GM19468 (cell line): ENCODE measurements at regions not wholly inside any gene's neighbourhood (a gene's known extent, or its start where the extent isn't known, plus 50 kb on each side); places are given as distances from the start of the nearest gene placed in this dataset.
"Not testable (repeated sequence)": the region's sequence is repeated elsewhere in the genome, so short reads cannot be mapped to it uniquely, and the experiment has no call there.

Source experiments
- ATAC-seq: cut with Tn5 transposase; IDR thresholded peaks from one replicate; pipeline ENCODE4 v1.9.1; 2021; ENCODE audit warnings: mild to moderate bottlenecking, moderate library complexity, moderate number of reproducible peaks; ENCODE audit not compliant: unreplicated experiment; ENCODE audit errors: extremely low read depth

DNA sequence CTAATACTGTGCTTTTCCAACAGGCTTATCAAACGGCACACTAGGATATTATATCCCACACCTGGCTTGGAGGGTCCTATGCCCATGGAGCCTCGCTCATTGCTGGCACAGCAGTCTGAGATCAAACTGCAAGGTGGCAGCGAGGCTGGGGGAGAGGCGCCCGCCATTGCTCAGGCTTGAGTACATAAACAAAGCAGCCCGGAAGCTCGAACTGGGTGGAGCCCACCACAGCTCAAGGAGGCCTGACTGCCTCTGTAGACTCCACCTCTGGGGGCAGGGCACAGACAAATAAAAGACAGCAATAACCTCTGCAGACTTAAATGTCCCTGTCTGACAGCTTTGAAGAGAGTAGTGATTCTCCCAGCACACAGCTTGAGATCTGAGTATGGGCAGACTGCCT is 128.0 kb upstream of the CAV2 start:
- not testable (repeated sequence) for ATAC-seq

DNA sequence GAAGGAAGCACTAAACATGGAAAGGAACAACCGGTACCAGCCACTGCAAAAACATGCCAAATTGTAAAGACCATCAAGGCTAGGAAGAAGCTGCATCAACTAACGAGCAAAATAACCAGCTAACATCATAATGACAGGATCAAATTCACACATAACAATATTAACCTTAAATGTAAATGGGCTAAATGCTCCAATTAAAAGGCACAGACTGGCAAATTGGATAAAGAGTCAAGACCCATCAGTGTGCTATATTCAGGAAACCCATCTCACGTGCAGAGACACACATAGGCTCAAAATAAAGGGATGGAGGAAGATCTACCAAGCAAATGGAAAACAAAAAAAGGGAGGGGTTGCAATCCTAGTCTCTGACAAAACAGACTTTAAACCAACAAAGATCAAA is 126.3 kb upstream of the CAV2 start:
- ATAC-seq = not testable (repeated sequence)

DNA sequence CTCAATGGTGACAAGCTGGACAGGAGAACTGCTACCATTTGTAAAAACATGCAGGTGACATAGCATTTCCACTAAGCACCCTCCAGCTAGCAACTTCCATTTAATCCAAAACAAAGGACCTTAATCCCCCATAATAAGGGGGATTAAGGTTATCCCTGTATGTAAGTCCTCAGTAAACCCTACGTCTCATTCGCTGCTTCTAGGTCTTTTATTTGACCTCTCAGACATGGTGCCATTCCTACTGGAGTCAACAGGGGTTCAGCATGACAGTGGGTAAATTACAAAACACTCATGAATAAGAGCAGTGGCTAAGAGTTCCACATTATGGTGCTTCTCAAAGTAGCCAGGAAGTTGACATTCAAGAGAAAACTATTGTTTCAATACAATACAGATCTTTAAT is 121.8 kb upstream of the CAV2 start:
- no peak for ATAC-seq

DNA sequence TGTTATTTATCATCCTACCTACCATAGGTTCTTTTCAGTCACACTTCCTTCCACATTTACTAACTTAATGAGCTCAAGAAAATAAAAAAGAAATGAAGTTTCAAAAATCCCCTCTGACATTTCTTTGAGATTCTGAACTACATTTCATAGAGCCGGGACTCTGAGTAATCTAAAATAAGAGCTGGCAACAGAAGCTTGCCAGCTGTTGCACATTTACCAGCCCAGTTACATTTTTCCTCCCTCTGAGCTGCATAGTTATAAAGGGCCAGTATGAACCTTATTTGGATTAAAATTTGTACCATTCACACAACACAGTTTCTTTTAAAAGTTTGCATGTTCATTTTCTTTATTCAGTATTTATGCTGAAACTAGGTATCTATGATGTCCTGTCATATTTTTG is 119.5 kb upstream of the CAV2 start:
- no peak for ATAC-seq

DNA sequence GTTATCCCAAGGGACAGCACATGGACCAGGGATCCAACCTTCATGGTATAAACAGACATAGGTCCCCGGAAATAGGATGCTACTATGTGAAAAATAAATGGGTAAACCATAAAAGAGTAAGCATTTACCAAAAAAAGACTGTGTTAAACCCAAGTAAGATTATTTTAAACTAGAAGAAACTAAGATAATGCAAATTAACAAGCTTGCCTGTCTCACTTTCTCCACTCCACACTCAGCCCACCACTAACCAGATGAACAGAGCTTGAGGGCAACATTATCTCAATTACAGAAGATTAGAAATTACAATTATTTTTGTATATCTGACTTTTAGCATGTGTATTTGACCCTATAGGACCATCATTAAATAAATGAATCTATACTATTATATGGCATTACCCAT is 117.2 kb upstream of the CAV2 start:
- ATAC-seq = no peak

DNA sequence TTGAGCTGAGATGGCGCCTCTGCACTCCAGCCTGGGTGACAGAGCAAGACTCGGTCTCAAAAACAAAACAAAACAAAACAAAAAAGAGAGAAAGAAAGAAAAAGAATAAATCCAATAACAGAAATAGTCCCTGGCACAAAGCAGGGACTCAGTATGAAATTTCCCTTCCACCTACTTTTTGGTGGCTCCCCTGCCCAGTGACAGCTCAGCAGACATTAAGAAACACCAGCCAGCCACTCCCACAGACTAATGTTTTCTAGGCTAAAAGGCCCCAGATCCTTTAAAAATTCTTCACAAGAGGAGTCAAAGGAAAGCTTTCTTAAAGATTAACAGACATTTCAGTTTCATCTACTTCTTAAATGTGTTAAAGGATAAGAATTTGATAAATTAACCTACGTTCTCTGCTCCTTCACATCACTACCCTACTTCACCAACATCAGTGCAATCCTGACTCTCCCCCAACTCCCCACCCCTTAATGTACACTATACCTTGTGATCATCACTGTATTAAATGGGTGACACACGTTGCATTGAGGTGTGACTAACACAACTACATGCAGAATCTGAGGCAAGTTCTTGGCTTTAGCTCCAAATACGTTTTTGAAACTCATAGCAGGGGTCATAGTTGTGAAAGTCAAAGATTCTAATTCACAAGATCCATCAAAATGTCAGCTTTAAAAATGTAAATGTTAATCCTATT is 114.5 kb upstream of the CAV2 start:
- ATAC-seq = no peak

DNA sequence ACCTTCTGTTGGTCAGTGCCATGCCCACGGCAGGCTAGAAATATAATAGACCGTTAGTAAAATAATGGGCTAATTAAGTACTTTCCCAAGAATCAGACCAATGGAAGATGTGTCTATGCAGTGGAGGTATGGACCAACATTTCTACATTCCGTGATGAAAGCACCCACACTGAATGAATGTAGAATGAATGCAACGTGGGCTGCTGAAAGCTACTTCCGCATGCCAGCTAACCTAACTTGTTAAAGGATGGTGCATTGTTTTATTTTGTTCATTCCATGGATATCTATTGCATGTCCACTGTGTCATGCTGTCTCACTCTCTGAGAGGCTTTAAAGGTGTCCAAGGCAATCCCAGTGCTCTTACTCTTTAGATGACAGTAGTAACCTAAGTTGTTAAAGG is 112.9 kb upstream of the CAV2 start:
- ATAC-seq = no peak

DNA sequence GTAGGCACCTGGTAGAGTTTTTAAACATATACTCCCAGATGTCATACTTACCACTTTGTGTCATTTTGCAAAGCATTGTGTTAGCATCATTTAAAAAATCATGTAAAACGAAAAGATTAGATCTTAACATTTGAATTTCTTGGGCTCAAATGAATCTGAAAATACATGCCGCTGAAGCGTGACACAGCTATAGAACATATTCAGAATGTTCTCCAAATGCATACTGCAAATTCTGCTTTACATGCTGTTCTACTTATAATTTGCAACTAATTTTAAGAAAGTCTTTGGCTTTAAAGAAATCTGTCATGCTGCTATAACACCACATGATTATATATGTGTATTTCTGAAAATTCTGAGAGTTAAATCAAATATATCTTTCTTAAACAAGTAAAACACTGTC is 109.2 kb upstream of the CAV2 start:
- ATAC-seq = no peak

DNA sequence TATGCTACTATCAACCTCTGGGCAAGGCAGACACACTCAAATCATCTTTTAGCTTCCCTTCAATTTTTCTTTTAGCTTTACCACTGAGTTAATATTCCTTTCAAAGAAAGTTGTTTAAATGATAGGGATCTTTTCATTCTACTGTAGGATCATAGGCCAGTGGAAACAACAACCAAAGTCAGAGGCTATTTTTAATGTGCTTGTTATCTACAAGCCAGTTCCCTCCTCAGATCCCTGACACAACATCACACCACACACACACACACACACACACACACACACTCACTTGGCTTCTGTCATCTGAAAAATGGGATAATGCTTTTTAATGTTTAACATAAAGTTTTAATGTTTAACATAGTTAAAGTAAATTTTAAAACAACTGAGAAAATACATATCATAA is 106.7 kb upstream of the CAV2 start:
- ATAC-seq = no peak

DNA sequence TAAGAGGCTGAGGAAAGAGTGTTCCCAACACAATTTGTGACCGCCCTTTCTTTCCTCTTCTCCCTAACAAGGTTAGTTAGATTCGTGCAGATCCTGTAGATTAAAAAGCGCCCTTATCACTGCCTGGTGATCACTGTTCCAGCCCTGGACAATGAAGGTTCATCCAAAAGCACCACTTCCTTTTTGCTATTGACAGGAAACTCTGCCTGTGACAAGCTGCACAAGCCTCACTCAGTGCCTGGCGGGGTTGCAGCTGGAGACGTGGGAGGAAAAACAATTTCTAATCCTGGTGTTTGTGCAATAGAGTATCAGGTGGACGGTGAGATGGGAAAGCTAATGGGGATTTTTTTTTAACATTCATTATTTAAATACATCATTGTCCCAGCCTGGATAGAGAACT is 105.9 kb upstream of the CAV2 start:
- ATAC-seq = no peak

DNA sequence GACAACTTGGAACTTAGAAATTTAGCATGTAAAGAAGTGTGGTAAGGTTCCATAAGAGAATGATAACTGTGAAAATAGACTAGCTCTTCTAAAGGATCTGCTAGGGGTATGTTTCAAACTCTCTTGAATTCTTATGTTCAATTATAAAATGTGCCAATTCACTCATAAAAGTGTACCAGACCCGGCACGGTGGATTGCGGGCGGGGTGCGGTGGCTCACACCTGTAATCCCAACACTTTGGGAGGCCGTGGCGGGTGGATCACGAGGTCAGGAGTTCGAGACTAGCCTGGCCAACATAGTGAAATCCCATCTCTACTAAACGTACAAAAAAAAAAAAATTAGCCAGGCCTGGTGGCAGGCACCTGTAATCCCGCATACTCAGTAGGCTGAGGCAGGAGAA is 105.4 kb upstream of the CAV2 start:
- ATAC-seq = no peak

DNA sequence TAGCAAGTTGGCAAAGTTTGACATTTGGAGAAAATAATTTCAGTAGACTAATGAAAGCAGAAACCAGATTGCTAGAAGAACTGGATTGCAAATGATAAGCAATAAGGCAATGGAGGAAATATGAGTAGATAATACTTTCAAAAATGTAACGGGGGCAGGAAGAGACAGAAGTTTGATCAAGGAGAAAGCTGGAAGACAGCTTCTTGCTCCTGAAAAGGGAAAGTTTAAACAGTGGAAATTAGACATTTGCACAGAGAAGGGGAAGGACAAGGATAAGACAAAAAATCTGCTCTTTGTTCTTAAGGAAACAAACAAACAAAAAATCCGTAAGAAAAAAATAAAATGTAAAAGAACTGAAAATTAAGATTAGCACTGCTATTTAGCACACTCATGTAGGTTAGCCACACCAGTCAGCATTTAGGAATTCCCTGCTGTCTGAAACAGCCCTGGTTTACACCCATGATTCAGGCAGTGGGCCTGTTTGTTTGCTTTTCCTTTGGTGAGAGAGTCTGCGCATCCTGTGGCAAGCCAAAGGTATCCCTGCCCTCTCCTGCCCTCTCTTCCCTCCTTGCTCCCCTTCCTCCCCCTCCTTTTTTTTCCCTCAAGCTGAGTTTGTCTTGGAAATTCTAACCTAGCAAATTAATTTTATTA is 104.3 kb upstream of the CAV2 start:
- ATAC-seq = no peak

DNA sequence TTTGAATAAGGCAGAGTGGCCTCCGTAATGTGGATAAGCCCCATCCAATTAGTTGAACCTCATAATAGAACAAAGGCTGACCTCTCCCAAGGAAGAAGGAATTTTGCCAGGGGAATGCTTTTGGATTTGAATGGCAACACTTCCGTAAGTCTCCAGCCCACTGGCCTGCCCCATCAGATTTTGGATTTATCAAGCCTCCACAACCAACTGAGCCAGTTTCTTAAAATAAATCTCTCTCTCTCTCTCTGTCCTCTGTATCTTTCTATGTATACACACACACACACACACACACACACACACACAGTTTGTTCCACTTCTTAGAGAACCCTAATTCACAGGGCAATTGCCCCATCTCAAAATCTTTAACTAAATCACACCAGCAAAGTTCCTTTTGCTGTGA is 100.9 kb upstream of the CAV2 start:
- ATAC-seq = no peak

DNA sequence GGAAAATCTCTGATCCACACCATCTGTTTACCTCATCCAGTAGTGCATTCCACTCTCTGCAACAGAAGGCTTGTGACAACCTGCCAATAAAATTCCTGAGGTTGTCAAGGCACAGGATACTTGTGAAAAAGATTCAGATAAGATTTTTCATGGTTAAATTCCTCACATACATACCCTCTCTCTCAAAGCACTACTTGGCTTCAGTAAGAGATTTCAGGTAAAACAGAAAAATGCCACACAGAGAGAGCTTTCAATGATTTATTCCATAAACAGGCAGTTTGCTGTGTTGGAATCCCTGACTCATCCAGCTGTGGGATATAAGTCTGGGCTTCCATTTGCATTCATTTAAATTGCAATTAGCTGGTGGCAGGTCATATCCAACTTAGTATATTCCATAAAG is 99.7 kb upstream of the CAV2 start:
- no peak for ATAC-seq

DNA sequence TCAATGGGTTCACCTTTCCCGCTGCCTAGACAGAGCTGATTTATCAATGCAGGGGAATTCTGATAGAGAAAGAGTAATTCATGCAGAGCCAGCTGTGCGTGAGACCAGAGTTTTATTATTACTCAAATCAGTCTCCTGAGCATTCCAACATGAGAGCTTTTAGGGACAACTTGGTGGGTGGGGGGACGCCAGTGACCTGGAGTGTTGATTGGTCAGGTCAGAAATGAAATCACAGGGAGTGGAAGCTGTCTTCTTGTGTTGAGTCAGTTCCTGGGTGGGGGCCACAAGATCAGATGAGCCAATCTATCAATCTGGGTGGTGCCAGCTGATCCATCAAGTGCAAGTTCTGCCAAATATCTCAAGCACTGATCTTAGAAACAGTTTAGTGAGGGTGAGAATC is 99.0 kb upstream of the CAV2 start:
- ATAC-seq = no peak

DNA sequence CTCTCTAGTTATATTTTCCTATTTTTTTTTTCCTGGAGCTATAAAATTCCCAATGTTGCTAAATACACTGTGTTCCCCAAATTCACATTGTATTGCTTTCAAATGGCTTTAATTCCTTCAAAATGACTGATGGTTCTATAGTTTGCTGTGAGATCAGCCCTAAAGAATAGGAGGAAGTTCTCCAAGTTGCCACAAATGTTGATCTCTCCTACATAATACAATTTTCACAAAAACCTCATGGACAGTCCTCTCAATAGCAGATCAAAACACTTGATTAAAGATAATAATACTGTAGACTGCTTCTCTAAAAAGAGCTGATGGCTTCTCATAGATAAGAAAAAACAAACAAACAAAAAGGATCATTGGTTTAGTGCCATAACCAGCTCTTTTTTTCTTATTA is 97.8 kb upstream of the CAV2 start:
- ATAC-seq = no peak

DNA sequence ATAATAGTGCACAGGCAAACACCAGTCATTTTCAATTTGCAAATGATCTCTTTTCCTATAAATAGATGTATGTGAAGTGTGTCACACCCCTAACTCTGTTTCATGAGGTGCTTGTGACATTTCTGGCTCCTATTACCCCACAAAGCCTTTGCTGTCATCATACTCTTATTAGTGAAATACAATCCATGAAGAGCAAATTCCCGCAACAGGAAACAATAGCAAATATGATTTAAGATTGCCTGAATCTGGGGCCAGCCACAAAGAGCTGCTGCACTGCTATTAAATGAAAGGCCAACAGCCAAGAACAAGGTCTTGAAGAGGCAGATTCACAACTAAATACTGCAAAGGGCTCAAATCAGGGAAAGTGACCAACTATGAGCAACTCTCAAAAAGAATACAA is 96.3 kb upstream of the CAV2 start:
- no peak for ATAC-seq

DNA sequence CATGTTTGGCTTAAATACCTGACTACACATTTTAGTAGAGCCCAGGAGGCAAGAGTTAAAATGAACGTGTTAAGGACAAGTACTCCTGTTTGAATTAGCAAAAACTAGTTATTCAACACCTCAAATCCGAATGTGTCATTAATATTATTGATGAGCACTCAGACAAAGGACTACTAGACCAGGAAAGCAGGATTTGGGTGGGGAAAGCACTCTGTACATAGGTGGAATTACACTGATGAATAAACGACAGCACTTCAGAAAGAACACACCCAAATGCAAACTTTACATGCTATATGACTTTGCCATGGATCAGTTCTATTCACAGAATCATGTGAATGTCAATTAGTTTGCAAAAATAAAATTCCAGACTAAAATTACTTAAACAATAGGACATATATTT is 95.1 kb upstream of the CAV2 start:
- no peak for ATAC-seq

DNA sequence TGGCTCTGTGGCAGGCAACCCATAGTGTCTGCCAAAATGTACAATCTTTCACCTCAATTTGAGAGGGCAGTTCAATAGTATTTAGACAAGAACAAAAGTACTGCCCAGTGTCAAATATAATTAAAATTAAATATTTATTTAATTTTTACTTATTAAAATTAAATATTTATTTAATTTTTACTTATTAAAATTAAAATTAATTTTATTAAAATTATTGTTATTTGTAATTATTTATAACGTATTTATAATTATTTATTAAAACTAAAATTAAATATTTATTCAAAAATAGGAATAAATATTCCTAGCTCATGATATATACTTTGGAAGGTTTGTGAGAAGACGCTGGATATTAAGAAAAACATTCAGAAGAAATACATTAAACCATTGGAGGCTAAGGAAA is 93.7 kb upstream of the CAV2 start:
- ATAC-seq = no peak

DNA sequence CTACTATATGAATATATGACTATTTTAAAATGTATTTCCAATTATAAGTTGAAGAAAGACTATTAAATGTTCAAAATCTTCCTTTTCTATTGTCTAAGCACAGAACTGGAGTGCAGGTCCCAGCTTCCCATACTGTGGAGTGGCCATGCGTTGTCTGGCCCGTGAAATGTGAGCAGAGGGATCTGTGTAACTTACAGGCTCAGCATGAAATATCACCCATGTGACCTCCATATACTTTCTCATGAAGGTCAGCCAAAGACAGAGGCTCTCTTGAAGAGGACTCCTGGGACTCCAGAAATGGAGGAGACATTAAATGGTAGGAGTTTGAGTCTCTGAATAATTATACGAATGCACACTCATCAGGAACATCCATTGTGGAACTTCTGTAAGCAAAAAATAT is 92.4 kb upstream of the CAV2 start:
- ATAC-seq = no peak

DNA sequence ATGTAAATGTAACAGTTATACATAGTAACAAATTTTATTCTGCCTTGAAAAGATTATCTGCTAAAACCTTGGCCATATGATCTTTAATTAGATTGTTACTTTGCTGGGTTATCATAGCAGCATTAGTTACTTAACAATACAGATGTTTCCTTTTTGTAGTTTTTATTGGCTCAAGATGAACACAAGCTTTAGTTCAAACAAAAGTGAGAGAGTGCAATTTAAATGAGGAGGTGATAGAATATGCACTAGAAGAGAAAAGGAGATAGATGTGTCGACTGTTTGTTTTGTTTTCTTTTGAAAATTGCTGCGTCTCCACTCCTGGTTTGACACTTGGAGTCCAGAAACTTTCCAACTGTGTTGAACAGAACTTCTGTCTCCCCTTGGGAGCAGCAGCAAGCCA is 91.4 kb upstream of the CAV2 start:
- no peak for ATAC-seq

DNA sequence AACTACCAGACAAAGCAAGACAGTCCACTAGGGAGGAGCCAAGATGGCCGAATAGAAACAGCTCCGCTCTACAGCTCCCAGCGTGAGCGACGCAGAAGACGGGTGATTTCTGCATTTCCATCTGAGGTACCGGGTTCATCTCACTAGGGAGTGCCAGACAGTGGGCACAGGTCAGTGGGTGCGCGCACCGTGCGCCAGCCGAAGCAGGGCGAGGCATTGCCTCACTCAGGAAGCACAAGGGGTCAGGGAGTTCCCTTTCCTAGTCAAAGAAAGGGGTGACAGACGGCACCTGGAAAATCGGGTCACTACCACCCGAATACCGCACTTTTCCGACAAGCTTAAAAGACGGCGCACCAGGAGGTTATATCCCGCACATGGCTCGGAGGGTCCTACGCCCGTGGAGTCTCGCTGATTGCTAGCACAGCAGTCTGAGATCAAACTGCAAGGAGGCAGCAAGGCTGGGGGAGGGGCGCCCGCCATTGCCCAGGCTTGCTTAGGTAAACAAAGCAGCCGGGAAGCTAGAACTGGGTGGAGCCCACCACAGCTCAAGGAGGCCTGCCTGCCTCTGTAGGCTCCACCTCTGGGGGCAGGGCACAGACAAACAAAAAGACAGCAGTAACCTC is 90.6 kb upstream of the CAV2 start:
- not testable (repeated sequence) for ATAC-seq
